Left lung (tissue), 4 donors: ENCODE measurements at regions not wholly inside any gene's neighbourhood (a gene's known extent, or its start where the extent isn't known, plus 50 kb on each side); places are given as distances from the start of the nearest gene placed in this dataset.
"Not testable (repeated sequence)": the region's sequence is repeated elsewhere in the genome, so short reads cannot be mapped to it uniquely, and the experiment has no call there.

Source experiments
- ATAC-seq: fragments of 200-7000 bp; cut with Tn5 transposase; one replicate; pipeline ENCODE4 v1.9.1; 2020; ENCODE audit warnings: moderate library complexity
- DNase-seq, 4 donors: peaks; one replicate each; pipeline ENCODE4 v3.0.0-alpha.2; 2013 to 2020
- H3K27ac ChIP-seq, 2 donors: fragments of 200-600 bp; sonication (generic) in 1 of 2; one replicate each; pipeline versions ENCODE4 v1.5.0 to v1.8.0; 2020 to 2021
- H3K27me3 ChIP-seq, 2 donors: fragments of 200-600 bp; sonication (generic) in 1 of 2; one replicate each; pipeline versions ENCODE4 v1.5.0 to v1.8.0; 2020 to 2021
- H3K36me3 ChIP-seq, 2 donors: fragments of 200-600 bp; sonication (generic) in 1 of 2; one replicate each; pipeline versions ENCODE4 v1.5.0 to v1.8.0; 2020 to 2021
- H3K4me1 ChIP-seq, 2 donors: fragments of 200-600 bp; one replicate each; pipeline ENCODE4 v1.8.0; 2021
- H3K4me3 ChIP-seq, 2 donors: fragments of 200-600 bp; sonication (generic) in 1 of 2; one replicate each; pipeline versions ENCODE4 v1.5.0 to v1.8.0; 2020 to 2021; ENCODE audit warnings: mild to moderate bottlenecking in 1 of 2
- H3K9me3 ChIP-seq, 2 donors: fragments of 200-600 bp; sonication (generic) in 1 of 2; one replicate each; pipeline versions ENCODE4 v1.5.0 to v1.8.0; 2020 to 2021
- CTCF ChIP-seq, 2 donors: fragments of 200-600 bp; sonication (generic) in 1 of 2; IDR thresholded peaks; one replicate each; pipeline versions ENCODE4 v1.5.0 to v1.8.0; 2021; ENCODE audit warnings: antibody characterized with exemption in 2 of 2
- intact Hi-C, 2 donors: fragments of 100-400 bp; cut with DNase I; formaldehyde crosslinking; loops; one replicate each; pipeline versions ENCODE4 v1.11.2 to v1.14.2; 2022
- donor health status: DM: no; HTN: yes; CAD: no.
- donor health status: DM: no; HTN: no; CAD: no.

- intact Hi-C loops = no loop called here
- H3K27me3 ChIP-seq = no peaks in the 10 kb centered on the region
- H3K4me3 ChIP-seq = no peak overlapping the region
- ATAC-seq (no peak), DNase-seq (no peak)
- H3K9me3 ChIP-seq = no peaks in the 10 kb centered on the region
- no peak overlapping the region for H3K27ac ChIP-seq
- no peak for TF ChIP-seq CTCF (IDR thresholded peaks at IDR 0.05)
- H3K36me3 ChIP-seq = no peaks in the 10 kb centered on the region
- H3K4me1 ChIP-seq = no peaks in the 10 kb centered on the region
These were observed 109.5 kb downstream of the RPLP1 start for GRCh38 chr15:69562116-69562515.

GRCh38 chr15:69562564-69562963 lies 109.9 kb downstream of the RPLP1 start:
- no peaks in the 10 kb centered on the region for H3K4me1 ChIP-seq
- no peaks in the 10 kb centered on the region for H3K27me3 ChIP-seq
- no peak overlapping the region for H3K4me3 ChIP-seq
- intact Hi-C loops = no loop called here
- no peak for DNase-seq
- TF ChIP-seq CTCF (IDR thresholded peaks at IDR 0.05) = no peak
- H3K27ac ChIP-seq = no peak overlapping the region
- H3K9me3 ChIP-seq = no peaks in the 10 kb centered on the region
- ATAC-seq = peak; percentile 58
- no peaks in the 10 kb centered on the region for H3K36me3 ChIP-seq

- DNase-seq = no peak
- no peak for ATAC-seq
- H3K4me1 ChIP-seq = no peaks in the 10 kb centered on the region
- H3K27ac ChIP-seq = no peak overlapping the region
- TF ChIP-seq CTCF (IDR thresholded peaks at IDR 0.05) = no peak
- H3K36me3 ChIP-seq = no peaks in the 10 kb centered on the region
- H3K27me3 ChIP-seq = no peaks in the 10 kb centered on the region
- H3K4me3 ChIP-seq = no peak overlapping the region
- no peaks in the 10 kb centered on the region for H3K9me3 ChIP-seq
- intact Hi-C loops = no loop called here
These were observed 112.5 kb downstream of the RPLP1 start for GRCh38 chr15:69565066-69565655.

- intact Hi-C loops, H3K36me3 ChIP-seq, H3K4me3 ChIP-seq, H3K4me1 ChIP-seq, H3K27ac ChIP-seq, H3K27me3 ChIP-seq, ATAC-seq, H3K9me3 ChIP-seq: not testable (repeated sequence)
- peak in 1 of 4 donors; percentile 71 for DNase-seq
These were observed 114.7 kb downstream of the RPLP1 start for GRCh38 chr15:69567238-69567760.

- TF ChIP-seq CTCF (IDR thresholded peaks at IDR 0.05) = no peak
- peaks cover 0 to 8% of the 10 kb centered on the region in 2 donors for H3K27me3 ChIP-seq
- DNase-seq (no peak), ATAC-seq (no peak)
- no peak overlapping the region for H3K27ac ChIP-seq
- no peaks in the 10 kb centered on the region for H3K36me3 ChIP-seq
- intact Hi-C loops = no loop called here
- H3K9me3 ChIP-seq = no peaks in the 10 kb centered on the region
- no peaks in the 10 kb centered on the region for H3K4me1 ChIP-seq
- H3K4me3 ChIP-seq = no peak overlapping the region
These were observed 115.8 kb downstream of the RPLP1 start for GRCh38 chr15:69568173-69569009.
